ENCODE measurements at regions not wholly inside any gene's neighbourhood (a gene's known extent, or its start where the extent isn't known, plus 50 kb on each side); places are given as distances from the start of the nearest gene placed in this dataset.

DNA sequence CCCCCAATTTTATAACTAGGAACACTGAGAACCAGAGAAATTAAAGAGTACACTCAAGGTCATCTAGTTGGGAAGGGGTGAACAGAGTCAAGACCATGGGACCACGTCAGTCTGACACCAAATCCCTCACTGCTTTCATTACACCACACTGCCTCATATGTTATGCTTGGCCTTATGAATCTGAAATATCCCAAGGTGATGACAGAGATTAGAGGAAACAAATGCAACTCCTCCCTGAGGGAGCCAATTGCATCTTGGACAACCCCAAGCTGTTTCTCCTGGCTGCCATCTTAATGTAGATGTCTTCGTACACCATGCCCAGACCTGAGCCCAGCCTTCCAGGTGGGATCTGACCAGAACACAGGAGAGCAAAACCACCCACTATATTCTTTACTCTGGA is 60.6 kb upstream of the ABCA1 start:
- intact Hi-C loops (cut with micrococcal nuclease): no loop called here
- Histone ChIP-seq H3K4me2 (ENCODE audit: insufficient read depth, low read length) (no peak overlapping the region), H3K9me3 (replicated peaks; ENCODE audit: control insufficient read depth, insufficient read depth, low read length) (no peaks in the 10 kb centered on the region), H3K4me1 (ENCODE audit: control insufficient read depth, extremely low read depth, insufficient read depth, low read length) (peaks cover 4% of the 10 kb centered on the region), H3K27me3 (ENCODE audit: control insufficient read depth in 2 of 2, insufficient read depth in 2 of 2, low read length in 2 of 2) (peaks cover 0 to 1% of the 10 kb centered on the region in 2 experiments), H3K36me3 (ENCODE audit: control insufficient read depth in 2 of 2, extremely low read depth in 1 of 2, insufficient read depth in 2 of 2, low read length in 2 of 2) (no peaks in the 10 kb centered on the region), H3K27ac (ENCODE audit: insufficient read depth, low read depth, low read length) (no peak overlapping the region), H3K4me3 (replicated peaks in 1 of 3; ENCODE audit: insufficient read depth in 1 of 3, low read depth in 1 of 3, low read length in 3 of 3) (no peak overlapping the region), H3K9me1 (replicated peaks; ENCODE audit: control insufficient read depth, extremely low read depth, insufficient read depth, low read length) (no peaks in the 10 kb centered on the region), H3K79me2 (ENCODE audit: control insufficient read depth, insufficient read depth, low read length) (no peaks in the 10 kb centered on the region), H3K9ac (replicated peaks; ENCODE audit: extremely low read depth, insufficient read depth, low read length) (no peak overlapping the region), H4K20me1 (replicated peaks; ENCODE audit: control insufficient read depth, extremely low read depth, insufficient read depth, low read length) (no peaks in the 10 kb centered on the region), H2AFZ (ENCODE audit: low read depth, low read length) (no peak overlapping the region)
- CTCF ChIA-PET: no interaction called here
- FAIRE-seq (no peak), DNase-seq (ENCODE audit: low read depth, low spot score) (no peak)
- dilution Hi-C loops (cut with MboI; ENCODE audit: extremely low pct_ligation_motif_present, low sequenced_read_pairs): no loop called here
- POLR2A ChIA-PET: no interaction called here
- TF ChIP-seq, protein P1, sequence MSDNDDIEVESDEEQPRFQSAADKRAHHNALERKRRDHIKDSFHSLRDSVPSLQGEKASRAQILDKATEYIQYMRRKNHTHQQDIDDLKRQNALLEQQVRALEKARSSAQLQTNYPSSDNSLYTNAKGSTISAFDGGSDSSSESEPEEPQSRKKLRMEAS (IDR thresholded peaks at IDR 0.05; ENCODE audit: insufficient read depth, insufficient read length): no peak
- TF ChIP-seq POLR2A (IDR thresholded peaks at IDR 0.05; ENCODE audit: low read depth, low read length) (no peak), JUN (IDR thresholded peaks at IDR 0.05; ENCODE audit: borderline replicate concordance, insufficient read depth, insufficient read length, low read depth) (no peak), POLR2AphosphoS5 (IDR thresholded peaks at IDR 0.05; ENCODE audit: insufficient read depth, low read depth, low read length) (no peak), FOS (IDR thresholded peaks at IDR 0.05; ENCODE audit: borderline replicate concordance, insufficient read depth, low read length) (no peak), EZH2 (IDR thresholded peaks at IDR 0.05; ENCODE audit: borderline replicate concordance, low read depth, low read length, severe bottlenecking) (no peak), MYC (IDR thresholded peaks at IDR 0.05; ENCODE audit: low read depth, low read length) (no peak), GATA2 (IDR thresholded peaks at IDR 0.05; ENCODE audit: insufficient read depth, insufficient read length, low read depth, low read length) (no peak)
- TF ChIP-seq, protein P2, sequence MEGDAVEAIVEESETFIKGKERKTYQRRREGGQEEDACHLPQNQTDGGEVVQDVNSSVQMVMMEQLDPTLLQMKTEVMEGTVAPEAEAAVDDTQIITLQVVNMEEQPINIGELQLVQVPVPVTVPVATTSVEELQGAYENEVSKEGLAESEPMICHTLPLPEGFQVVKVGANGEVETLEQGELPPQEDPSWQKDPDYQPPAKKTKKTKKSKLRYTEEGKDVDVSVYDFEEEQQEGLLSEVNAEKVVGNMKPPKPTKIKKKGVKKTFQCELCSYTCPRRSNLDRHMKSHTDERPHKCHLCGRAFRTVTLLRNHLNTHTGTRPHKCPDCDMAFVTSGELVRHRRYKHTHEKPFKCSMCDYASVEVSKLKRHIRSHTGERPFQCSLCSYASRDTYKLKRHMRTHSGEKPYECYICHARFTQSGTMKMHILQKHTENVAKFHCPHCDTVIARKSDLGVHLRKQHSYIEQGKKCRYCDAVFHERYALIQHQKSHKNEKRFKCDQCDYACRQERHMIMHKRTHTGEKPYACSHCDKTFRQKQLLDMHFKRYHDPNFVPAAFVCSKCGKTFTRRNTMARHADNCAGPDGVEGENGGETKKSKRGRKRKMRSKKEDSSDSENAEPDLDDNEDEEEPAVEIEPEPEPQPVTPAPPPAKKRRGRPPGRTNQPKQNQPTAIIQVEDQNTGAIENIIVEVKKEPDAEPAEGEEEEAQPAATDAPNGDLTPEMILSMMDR (IDR thresholded peaks at IDR 0.05; ENCODE audit: extremely low read depth in 1 of 2, insufficient read depth in 1 of 2, low read depth in 1 of 2, low read length in 2 of 2): no peak
- no TSS peak for BruUV-seq (replicated peaks)

Measured in endothelial cell of umbilical vein (primary cell).